Ovary (tissue), 7 donors: ENCODE measurements at regions not wholly inside any gene's neighbourhood (a gene's known extent, or its start where the extent isn't known, plus 50 kb on each side); places are given as distances from the start of the nearest gene placed in this dataset.

Source experiments
- DNase-seq, 5 donors: peaks; one replicate each; pipeline ENCODE4 v3.0.0-alpha.2; 2019 to 2020
- H3K27ac ChIP-seq, 2 donors: fragments of 200-600 bp; one replicate each; pipeline versions ENCODE4 v1.5.1 to v1.8.0; 2019 to 2022
- H3K27me3 ChIP-seq: fragments of 200-600 bp; one replicate; pipeline ENCODE4 v1.8.0; 2022
- H3K36me3 ChIP-seq: fragments of 200-600 bp; sonication (generic); one replicate; pipeline ENCODE4 v1.5.1; 2019
- H3K4me1 ChIP-seq: one replicate; pipeline ENCODE4 v1.8.1; 2013; ENCODE audit warnings: mild to moderate bottlenecking, moderate library complexity; ENCODE audit not compliant: insufficient read depth
- H3K4me3 ChIP-seq: fragments of 200-600 bp; sonication (generic); one replicate; pipeline ENCODE4 v1.5.1; 2017
- H3K9me3 ChIP-seq, 2 donors: fragments of 200-600 bp in 1 of 2; sonication (generic) in 1 of 2; one replicate each; pipeline versions ENCODE4 v1.5.1 to v1.8.1; 2013 to 2019; ENCODE audit warnings: mild to moderate bottlenecking in 1 of 2, moderate library complexity in 1 of 2
- CTCF ChIP-seq, 3 donors: fragments of 450-650 bp in 2 of 3; fragments of 200-600 bp in 1 of 3; IDR thresholded peaks; one replicate each; pipeline versions ENCODE4 v1.5.1 to v1.8.0; 2016 to 2022; ENCODE audit warnings: antibody characterized with exemption in 3 of 3, mild to moderate bottlenecking in 1 of 3
- EP300 ChIP-seq: sonication (generic); formaldehyde crosslinking; IDR thresholded peaks from one replicate; pipeline ENCODE4 v1.6.1; 2017; ENCODE audit warnings: antibody characterized with exemption
- POLR2A ChIP-seq: fragments of 450-650 bp; IDR thresholded peaks from one replicate; pipeline ENCODE4 v1.6.1; 2017; ENCODE audit warnings: antibody characterized with exemption, mild to moderate bottlenecking, moderate library complexity
- WGBS, 3 donors: extraction: QIAGEN DNeasy Blood & Tissue Kit in 1 of 3; methylation state at CpG; one replicate each; pipeline versions ENCODE4 v1.1.5 to v1.1.7; 2013 to 2017; 5-methylcytosine and 5-hydroxymethylcytosine counted together
- intact Hi-C, 4 donors: fragments of 100-400 bp; cut with DNase I; formaldehyde crosslinking; loops; one replicate each; pipeline versions ENCODE4 v1.11.0 to v1.15.1; 2022 to 2023
- donor health status: DM: no; HTN: no; CAD: no; lungs with moderate emphysema.
- donor health status: DM: no; HTN: no; CAD: no.
- donor health status: Bipolar disorder and iron deficiency.
- donor health status: DM: no; HTN: no; CAD: no.
- donor health status: DM: yes; HTN: yes; CAD: no.

- intact Hi-C loops, result no loop called here
- Histone ChIP-seq H3K27ac (no peak overlapping the region), H3K4me3 (no peak overlapping the region), H3K36me3 (no peaks in the 10 kb centered on the region), H3K9me3 (no peaks in the 10 kb centered on the region), H3K4me1 (no peaks in the 10 kb centered on the region), H3K27me3 (no peaks in the 10 kb centered on the region)
- TF ChIP-seq POLR2A (no peak), EP300 (no peak), CTCF (IDR thresholded peaks at IDR 0.05) (no peak)
- no peak for DNase-seq
Observed at GRCh38 chr7:21086688-21087087, 300.0 kb upstream of the SP8 start.

- H3K27ac ChIP-seq, result no peak overlapping the region
- WGBS, 3 donors, result 53 to 61% (median 55%) methylated on average over 4 of the region's 4 CpGs
- H3K27me3 ChIP-seq, result no peaks in the 10 kb centered on the region
- H3K4me3 ChIP-seq, result no peak overlapping the region
- no peaks in the 10 kb centered on the region for H3K36me3 ChIP-seq
- H3K9me3 ChIP-seq, result no peaks in the 10 kb centered on the region
- DNase-seq, result no peak
- TF ChIP-seq CTCF (IDR thresholded peaks at IDR 0.05) (no peak), EP300 (no peak), POLR2A (no peak)
- H3K4me1 ChIP-seq, result no peaks in the 10 kb centered on the region
- intact Hi-C loops, result no loop called here
Observed at GRCh38 chr7:21089653-21090052, 303.0 kb upstream of the SP8 start.

GRCh38 chr7:21092766-21093702, 306.3 kb upstream of the SP8 start:
- Histone ChIP-seq H3K4me1 (no peaks in the 10 kb centered on the region), H3K27me3 (no peaks in the 10 kb centered on the region), H3K4me3 (no peak overlapping the region), H3K36me3 (no peaks in the 10 kb centered on the region), H3K9me3 (no peaks in the 10 kb centered on the region), H3K27ac (no peak overlapping the region)
- 77 to 85% (median 81%) methylated on average over 9 of the region's 9 CpGs for WGBS, 3 donors
- TF ChIP-seq EP300 (no peak), CTCF (IDR thresholded peaks at IDR 0.05) (no peak), POLR2A (no peak)
- DNase-seq, result no peak
- intact Hi-C loops, result no loop called here

- Histone ChIP-seq H3K9me3 (no peaks in the 10 kb centered on the region), H3K4me1 (no peaks in the 10 kb centered on the region), H3K27me3 (no peaks in the 10 kb centered on the region), H3K4me3 (no peak overlapping the region), H3K27ac (no peak overlapping the region), H3K36me3 (no peaks in the 10 kb centered on the region)
- TF ChIP-seq EP300 (no peak), POLR2A (no peak), CTCF (IDR thresholded peaks at IDR 0.05) (no peak)
- intact Hi-C loops, result no loop called here
- no peak for DNase-seq
Observed at GRCh38 chr7:21094589-21094988, 307.9 kb upstream of the SP8 start.
